GM04504 (cell line): ENCODE measurements at regions not wholly inside any gene's neighbourhood (a gene's known extent, or its start where the extent isn't known, plus 50 kb on each side); places are given as distances from the start of the nearest gene placed in this dataset.
"Not testable (repeated sequence)": the region's sequence is repeated elsewhere in the genome, so short reads cannot be mapped to it uniquely, and the experiment has no call there.

Source experiments
- DNase-seq: peaks from one replicate; pipeline ENCODE4 v3.0.0-alpha.2; 2012; ENCODE audit warnings: low read depth

DNA sequence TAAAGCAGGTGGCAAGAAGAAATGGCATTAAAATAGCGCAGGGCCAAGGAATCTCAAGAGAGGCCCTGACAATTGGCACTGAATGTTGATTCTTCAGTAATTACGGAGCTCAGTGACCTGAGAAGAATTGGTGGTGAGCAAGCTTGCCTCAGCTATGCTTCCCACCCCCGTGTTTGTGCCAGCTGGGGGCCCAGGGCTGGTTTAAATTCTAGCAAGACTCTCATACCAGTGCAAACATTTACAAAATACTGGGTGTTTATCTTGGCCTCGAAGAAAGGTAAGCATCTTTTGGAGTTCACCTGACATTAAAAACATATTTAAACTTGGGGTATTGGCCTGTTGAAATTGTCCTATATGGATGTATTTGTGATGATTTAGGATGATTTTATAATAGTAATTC is 296.7 kb upstream of the USP25 start:
- DNase-seq, result no peak

DNA sequence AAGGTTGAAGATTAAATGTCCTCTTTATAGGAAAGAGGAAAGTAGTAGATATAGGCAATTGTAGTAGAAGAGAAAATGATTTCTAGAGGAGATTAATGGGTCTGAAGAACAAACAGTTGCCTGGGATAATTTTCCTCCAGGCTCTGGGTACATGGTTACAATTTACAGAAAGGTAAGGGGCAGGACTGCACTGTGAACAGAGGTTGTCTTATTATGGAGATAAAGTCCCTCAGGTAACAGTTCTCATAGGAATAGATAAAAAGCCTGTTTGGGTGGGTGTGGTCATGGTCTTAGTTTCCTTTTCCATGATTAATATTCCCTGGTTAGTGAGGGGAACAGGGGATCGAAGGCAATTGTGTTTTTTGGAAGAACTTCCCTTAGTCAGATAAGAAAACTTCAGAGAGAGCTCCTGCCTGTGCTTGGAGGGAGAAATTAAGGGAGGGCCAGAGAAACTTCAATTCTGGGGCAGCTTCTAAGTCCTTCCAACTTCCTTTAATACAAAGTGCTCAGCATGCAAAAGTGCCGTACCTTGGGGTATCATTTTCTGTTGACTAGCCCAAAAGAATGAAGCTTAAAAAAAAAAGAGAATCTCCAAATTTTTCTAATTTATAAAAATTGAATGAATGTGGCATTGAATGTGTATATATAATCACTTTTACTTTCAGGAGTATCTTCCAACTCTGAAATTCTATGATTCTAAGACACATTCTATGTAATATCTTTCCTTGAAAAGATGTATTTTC is 295.4 kb upstream of the USP25 start:
- DNase-seq, result no peak

DNA sequence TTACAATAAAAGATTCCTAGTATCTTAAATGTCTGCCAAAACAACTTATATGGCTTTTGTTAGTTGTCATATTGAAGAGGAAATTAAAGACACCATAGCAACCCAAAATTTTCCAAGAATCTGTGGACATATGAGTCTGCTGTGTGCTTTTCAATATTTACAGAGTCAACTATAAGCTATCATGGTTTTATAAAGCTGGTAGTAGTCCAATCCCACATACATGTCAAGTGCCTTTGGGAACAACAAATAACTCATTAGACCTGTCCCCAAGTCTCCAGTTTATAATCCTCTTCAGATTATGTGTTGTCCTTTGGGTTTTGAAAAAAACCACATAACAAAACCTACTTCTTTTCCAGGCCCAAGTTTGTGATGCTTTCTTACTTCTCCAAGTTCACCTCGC is 293.8 kb upstream of the USP25 start:
- no peak for DNase-seq

- peak; percentile 10 for DNase-seq
Measured at GRCh38 chr21:15437883-15438282, 291.9 kb upstream of the USP25 start.

DNA sequence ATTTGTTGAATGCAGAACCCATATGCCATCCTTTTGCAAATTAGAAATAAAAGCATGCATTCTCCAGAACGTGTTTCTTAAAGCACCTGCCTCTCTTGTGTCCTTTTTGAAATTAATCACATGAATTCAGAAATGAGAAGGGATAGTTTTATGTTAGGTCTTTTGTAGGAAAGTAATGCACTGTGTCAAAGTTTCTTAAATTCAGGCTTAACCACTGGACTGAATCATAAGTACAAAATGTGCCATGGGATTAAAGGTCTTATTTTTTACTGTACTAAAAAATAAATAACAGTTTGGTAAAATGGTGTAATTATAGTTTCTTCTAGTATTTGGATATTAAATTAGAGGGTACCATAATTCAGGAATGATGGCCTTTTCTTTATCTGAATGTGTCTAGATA is 290.1 kb upstream of the USP25 start:
- DNase-seq, result no peak

DNA sequence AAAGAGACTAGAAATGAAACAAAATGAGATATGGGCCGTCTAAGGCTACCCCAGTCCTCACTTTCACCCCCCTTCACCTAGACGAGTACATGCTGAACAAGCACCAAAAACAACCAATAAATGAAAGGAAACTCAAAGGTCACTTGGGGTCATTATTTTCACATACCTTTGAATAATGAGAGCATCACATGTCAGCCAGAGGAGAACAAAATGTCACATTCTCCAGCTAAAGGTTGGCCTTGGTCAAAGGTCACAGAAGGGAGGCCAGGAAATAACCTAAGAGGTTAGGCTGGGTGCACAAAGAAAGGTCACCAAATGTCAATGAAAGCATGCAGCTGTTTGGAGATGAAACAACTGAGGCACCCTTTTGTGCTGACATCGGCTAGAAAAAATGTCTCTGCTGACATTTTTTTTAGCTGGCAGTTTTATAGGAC is 288.7 kb upstream of the USP25 start:
- no peak for DNase-seq

GRCh38 chr21:15441992-15442391 is 287.8 kb upstream of the USP25 start:
- DNase-seq, result no peak

DNA sequence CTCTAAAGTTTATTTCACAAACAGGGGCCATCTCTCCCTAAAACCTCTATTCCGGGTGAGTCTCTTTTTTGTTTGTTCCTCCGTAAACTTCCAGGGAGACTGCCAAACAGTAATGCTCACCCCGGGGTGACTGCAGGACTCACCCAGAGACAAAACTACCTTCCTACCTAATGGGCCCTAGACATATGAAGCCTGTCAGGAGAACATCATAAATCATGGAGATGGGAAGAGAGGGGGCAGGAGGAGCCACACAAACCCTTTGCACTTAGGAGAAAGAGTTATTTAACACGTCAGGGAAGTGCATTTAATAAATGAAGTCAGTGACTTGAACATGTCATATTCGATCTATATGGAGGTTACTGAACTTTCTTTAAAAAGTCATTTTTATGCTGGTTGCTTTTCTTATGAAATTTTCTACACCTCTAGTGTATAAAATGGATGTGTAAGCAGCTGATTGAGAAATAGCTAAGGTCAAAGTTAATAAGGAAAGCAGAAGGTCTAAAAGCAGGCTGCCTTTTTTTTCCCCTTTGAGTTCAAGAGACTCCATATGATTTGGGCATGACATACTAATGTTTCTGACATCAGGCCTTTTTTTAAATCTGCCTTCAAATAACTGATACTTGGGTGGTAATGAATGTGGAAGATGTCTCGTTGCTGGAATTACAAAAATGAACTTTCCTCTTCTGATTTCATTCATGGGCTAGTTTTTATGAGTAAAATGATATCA is 286.9 kb upstream of the USP25 start:
- DNase-seq, result no peak

- DNase-seq, result no peak
Measured at GRCh38 chr21:15443740-15444117, 286.1 kb upstream of the USP25 start.

- DNase-seq, result no peak
Measured at GRCh38 chr21:15444118-15444960, 285.4 kb upstream of the USP25 start.

DNA sequence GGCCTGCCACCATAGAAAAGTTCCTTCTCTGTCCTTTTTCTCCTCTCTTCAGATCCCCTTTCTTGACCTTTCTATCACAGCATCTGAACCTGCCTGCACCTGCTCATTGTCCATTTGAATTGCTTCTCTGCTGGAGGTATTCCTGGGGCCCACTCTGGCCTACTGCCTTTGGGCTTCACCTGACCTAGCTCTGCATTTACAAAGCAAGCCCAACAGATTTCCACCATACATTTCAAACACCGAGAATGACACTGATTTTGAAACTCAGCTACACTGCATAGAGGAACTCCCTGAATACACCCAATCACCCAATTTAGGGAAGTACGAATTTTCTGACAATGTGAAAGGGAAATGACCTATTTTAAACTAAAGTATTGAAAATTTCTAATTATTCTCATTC is 284.5 kb upstream of the USP25 start:
- no peak for DNase-seq

DNA sequence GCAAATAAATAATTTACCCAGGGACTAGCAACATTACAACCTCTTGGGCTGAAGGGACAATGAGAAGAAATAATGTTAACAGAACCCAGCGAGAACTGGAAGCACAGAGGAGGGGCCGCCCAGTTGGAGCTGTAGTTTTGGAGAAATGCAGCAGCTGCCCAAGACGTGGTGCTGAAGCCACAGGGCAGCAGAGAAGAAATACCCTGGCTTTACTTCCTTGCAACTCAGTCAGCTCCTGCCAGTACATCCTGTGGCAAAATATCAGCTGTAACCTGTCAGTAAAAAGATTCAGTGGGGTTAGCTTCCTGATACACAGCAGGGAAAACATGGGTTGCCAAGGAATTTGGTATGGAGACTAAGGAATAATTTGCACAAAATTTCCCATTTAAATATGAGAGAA is 283.6 kb upstream of the USP25 start:
- DNase-seq, result no peak

DNA sequence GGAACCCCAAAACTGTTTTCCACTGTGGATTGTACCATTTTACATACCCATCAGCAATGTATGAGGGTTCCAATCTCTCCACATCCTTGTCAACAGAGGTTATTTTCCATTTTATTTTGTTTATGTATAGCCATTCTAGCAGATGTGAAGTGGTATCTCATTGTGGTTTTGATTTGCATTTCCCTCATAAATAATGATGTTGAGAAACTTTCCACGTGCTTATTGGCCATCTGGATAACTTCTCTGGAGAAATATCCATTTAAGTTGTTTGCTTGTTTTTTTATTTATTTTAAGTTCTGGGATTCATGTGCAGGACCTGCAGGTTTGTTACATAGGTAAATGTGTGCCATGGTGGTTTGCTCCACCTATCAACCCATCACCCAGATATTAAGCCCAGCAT is 280.2 kb upstream of the USP25 start:
- DNase-seq, result no peak

DNA sequence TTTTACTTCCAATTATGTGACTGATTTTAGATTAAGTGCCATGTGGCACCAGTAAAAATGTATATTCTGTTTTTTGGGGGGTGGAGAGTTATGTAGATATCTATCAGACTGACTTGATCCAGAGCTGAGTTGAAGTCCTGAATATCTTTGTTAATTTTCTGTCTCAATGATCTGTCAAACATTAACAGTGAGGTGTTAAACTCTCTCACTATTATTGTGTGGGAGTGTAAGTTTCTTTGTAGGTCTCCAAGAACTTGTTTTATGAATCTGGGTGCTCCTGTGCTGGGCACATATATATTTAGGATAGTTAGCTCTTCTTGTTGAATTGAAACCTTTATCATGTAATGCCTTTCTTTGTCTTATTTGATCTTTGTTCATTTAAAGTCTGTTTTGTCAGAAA is 276.5 kb upstream of the USP25 start:
- no peak for DNase-seq

DNA sequence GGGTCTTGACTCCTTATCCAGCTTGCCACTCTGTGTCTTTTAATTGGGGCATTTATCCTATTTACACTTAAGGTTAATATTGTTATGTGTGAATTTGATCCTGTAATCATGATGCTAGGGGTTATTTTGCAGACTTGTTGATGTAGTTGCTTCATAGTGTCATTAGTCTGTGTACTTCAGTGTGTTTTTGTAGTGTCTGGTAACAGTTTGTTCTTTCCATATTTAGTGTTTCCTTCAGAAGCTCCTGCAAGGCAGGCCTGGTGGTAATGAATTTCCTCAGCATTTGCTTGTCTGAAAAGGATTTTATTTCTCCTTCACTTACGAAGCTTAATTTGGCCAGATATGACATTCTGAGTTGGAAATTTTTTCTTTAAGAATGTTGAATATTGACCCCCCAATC is 276.0 kb upstream of the USP25 start:
- DNase-seq, result not testable (repeated sequence)

DNA sequence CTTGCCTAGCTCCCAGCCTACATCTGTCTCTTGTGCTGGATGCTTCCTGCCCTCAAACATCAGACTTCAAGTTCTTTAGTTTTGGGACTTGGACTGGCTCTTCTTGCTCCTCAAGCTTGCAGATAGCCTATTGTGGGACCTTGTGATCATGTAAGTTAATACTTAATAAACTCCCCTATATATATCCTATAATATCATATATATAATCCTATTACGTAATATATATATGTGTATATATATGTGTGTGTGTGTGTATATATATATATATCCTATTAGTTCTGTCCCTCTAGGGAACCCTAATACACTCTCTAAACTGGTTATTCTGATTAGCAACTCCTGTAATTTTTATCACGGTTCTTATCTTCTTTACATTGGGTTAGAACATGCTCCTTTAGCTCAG is 274.9 kb upstream of the USP25 start:
- not testable (repeated sequence) for DNase-seq

GRCh38 chr21:15455819-15456462 is 273.8 kb upstream of the USP25 start:
- no peak for DNase-seq

DNA sequence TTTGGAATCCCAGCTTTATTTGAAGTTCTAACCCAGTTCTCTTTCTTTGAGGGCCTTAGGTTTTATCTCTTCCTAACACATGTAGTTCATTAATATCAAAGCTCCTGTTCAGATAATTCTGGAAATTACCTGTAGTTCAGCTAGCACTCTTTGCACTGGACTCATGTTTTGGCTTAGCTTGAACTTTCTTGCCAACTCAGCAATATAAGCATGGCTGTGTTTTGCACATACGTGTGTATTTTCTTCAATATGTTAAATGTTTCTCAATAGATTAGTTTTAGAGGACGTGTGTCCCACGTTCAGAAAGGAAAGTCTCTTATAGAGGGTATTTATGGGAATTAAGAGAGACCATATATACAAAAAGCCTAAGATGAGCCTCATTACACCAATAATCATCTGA is 271.8 kb upstream of the USP25 start:
- no peak for DNase-seq

GRCh38 chr21:15462092-15462491 is 267.7 kb upstream of the USP25 start:
- DNase-seq, result no peak

GRCh38 chr21:15466329-15466728 is 263.5 kb upstream of the USP25 start:
- DNase-seq, result no peak

GRCh38 chr21:15468368-15468767 is 261.4 kb upstream of the USP25 start:
- no peak for DNase-seq
